H9 (cell line): ENCODE measurements at regions not wholly inside any gene's neighbourhood (a gene's known extent, or its start where the extent isn't known, plus 50 kb on each side); places are given as distances from the start of the nearest gene placed in this dataset.
A peak's percentile ranks its signal among the peaks of the same experiment; 100 is the strongest.

Source experiments
- DNase-seq: peaks from one replicate; pipeline ENCODE4 v3.0.0-alpha.2; 2017
- H2AFZ ChIP-seq: one replicate; pipeline ENCODE4 v1.6.1; 2013; ENCODE audit warnings: mild to moderate bottlenecking, low read length, control low read depth, moderate library complexity
- H2AK5ac ChIP-seq: 2 replicates; pipeline ENCODE4 v1.6.1; 2013; ENCODE audit warnings: low read length, control low read depth, mixed read lengths; ENCODE audit not compliant: insufficient read length
- H2BK120ac ChIP-seq: one replicate; pipeline ENCODE4 v1.6.1; 2013; ENCODE audit warnings: low read depth, mild to moderate bottlenecking, low read length, control low read depth, inconsistent platforms; ENCODE audit not compliant: poor library complexity, severe bottlenecking
- H2BK12ac ChIP-seq: 2 replicates; pipeline ENCODE4 v1.6.1; 2013; ENCODE audit warnings: low read length, control low read depth, mixed read lengths, low read depth; ENCODE audit not compliant: insufficient read length
- H2BK15ac ChIP-seq: 2 replicates; pipeline ENCODE4 v1.6.1; 2013; ENCODE audit warnings: low read depth, low read length, control low read depth
- H2BK20ac ChIP-seq: one replicate; pipeline ENCODE4 v1.6.1; 2013; ENCODE audit warnings: low read depth, mild to moderate bottlenecking, low read length, control low read depth, inconsistent platforms; ENCODE audit not compliant: poor library complexity, severe bottlenecking
- H2BK5ac ChIP-seq: 2 replicates; pipeline ENCODE4 v1.6.1; 2013; ENCODE audit warnings: low read length, control low read depth, mixed read lengths; ENCODE audit not compliant: insufficient read length
- H3K14ac ChIP-seq: 2 replicates; pipeline ENCODE4 v1.6.1; 2013; ENCODE audit warnings: low read length, control low read depth; ENCODE audit not compliant: insufficient read depth
- H3K18ac ChIP-seq: 2 replicates; pipeline ENCODE4 v1.6.1; 2013; ENCODE audit warnings: low read depth, mild to moderate bottlenecking, mixed read lengths, low read length, control low read depth; ENCODE audit not compliant: insufficient read length
- H3K23ac ChIP-seq: 2 replicates; pipeline ENCODE4 v1.6.1; 2013; ENCODE audit warnings: low read length, control low read depth, mixed read lengths, low read depth; ENCODE audit not compliant: insufficient read length
- H3K23me2 ChIP-seq: 2 replicates; pipeline ENCODE4 v1.6.1; 2013; ENCODE audit warnings: low read depth, mild to moderate bottlenecking, mixed read lengths, low read length, control low read depth; ENCODE audit not compliant: insufficient read length, poor library complexity, severe bottlenecking
- H3K27ac ChIP-seq: 2 replicates; pipeline ENCODE4 v1.5.1; 2013; ENCODE audit warnings: low read length, control low read depth, mixed read lengths, low read depth; ENCODE audit not compliant: insufficient read length
- H3K27me3 ChIP-seq: 2 replicates; pipeline ENCODE4 v1.6.1; 2013; ENCODE audit warnings: low read length, control low read depth, inconsistent platforms; ENCODE audit not compliant: insufficient read depth
- H3K4ac ChIP-seq: 2 replicates; pipeline ENCODE4 v1.6.1; 2013; ENCODE audit warnings: low read depth, mild to moderate bottlenecking, control low read depth, inconsistent platforms, low read length, moderate library complexity
- H3K4me1 ChIP-seq: 2 replicates; pipeline ENCODE4 v1.6.1; 2013; ENCODE audit warnings: low read length, control low read depth, inconsistent platforms; ENCODE audit not compliant: insufficient read depth
- H3K4me2 ChIP-seq: 2 replicates; pipeline ENCODE4 v1.6.1; 2013; ENCODE audit warnings: low read length, control low read depth, mixed read lengths; ENCODE audit not compliant: insufficient read length, insufficient read depth
- H3K56ac ChIP-seq: 2 replicates; pipeline ENCODE4 v1.6.1; 2013; ENCODE audit warnings: low read depth, mild to moderate bottlenecking, mixed read lengths, low read length, control low read depth; ENCODE audit not compliant: insufficient read length
- H3K79me1 ChIP-seq: 2 replicates; pipeline ENCODE4 v1.6.1; 2013; ENCODE audit warnings: low read depth, mild to moderate bottlenecking, moderate library complexity, low read length, control low read depth, inconsistent platforms; ENCODE audit not compliant: insufficient read depth, poor library complexity, severe bottlenecking
- H3K79me2 ChIP-seq: 2 replicates; pipeline ENCODE4 v1.6.1; 2013; ENCODE audit warnings: low read length, control low read depth, inconsistent platforms; ENCODE audit not compliant: insufficient read depth
- H3K9ac ChIP-seq: 2 replicates; pipeline ENCODE4 v1.6.1; 2013; ENCODE audit warnings: low read length, control low read depth, mixed read lengths; ENCODE audit not compliant: insufficient read length; ENCODE audit errors: extremely low read depth
- H3K9me3 ChIP-seq: one replicate; pipeline ENCODE4 v1.6.1; 2013; ENCODE audit warnings: low read depth, low read length, inconsistent platforms; ENCODE audit not compliant: control insufficient read depth
- H3T11ph ChIP-seq: one replicate; pipeline ENCODE4 v1.6.1; 2013; ENCODE audit warnings: mild to moderate bottlenecking, low read length, control low read depth, inconsistent platforms
- H4K20me1 ChIP-seq: one replicate; pipeline ENCODE4 v1.6.1; 2013; ENCODE audit not compliant: control insufficient read depth, insufficient read length, insufficient read depth
- H4K5ac ChIP-seq: 2 replicates; pipeline ENCODE4 v1.6.1; 2013; ENCODE audit warnings: low read depth, mild to moderate bottlenecking, mixed read lengths, low read length, control low read depth; ENCODE audit not compliant: insufficient read length
- H4K8ac ChIP-seq: replicated peaks from 2 replicates; pipeline ENCODE4 v1.6.1; 2013; ENCODE audit warnings: low read length, control low read depth, mixed read lengths, low read depth; ENCODE audit not compliant: insufficient read length
- H4K91ac ChIP-seq: 2 replicates; pipeline ENCODE4 v1.6.1; 2013; ENCODE audit warnings: low read depth, mild to moderate bottlenecking, moderate library complexity, mixed read lengths, low read length, control low read depth; ENCODE audit not compliant: insufficient read length
- H3K27ac Mint-ChIP-seq, 3 experiments: 2 replicates in 2 of 3; 3 replicates in 1 of 3; pipeline ENCODE4 v1.8.0; 2020 to 2021; ENCODE audit warnings: mixed read lengths in 3 of 3, mild to moderate bottlenecking in 1 of 3, moderate library complexity in 1 of 3
- H3K27me3 Mint-ChIP-seq: 2 replicates; pipeline ENCODE4 v1.8.0; 2021; ENCODE audit warnings: low read depth, mild to moderate bottlenecking, moderate library complexity, mixed read lengths
- H3K36me3 Mint-ChIP-seq, 3 experiments: 2 replicates in 2 of 3; 3 replicates in 1 of 3; pipeline ENCODE4 v1.8.0; 2020 to 2021; ENCODE audit warnings: low read depth in 3 of 3, mixed read lengths in 3 of 3; ENCODE audit not compliant: insufficient read depth in 1 of 3
- H3K4me1 Mint-ChIP-seq, 2 experiments: 2 replicates each; pipeline ENCODE4 v1.8.0; 2020; ENCODE audit warnings: mixed read lengths in 2 of 2
- H3K4me3 Mint-ChIP-seq, 2 experiments: 2 replicates in 1 of 2; 3 replicates in 1 of 2; pipeline ENCODE4 v1.8.0; 2020 to 2021; ENCODE audit warnings: mild to moderate bottlenecking in 2 of 2, mixed read lengths in 2 of 2, moderate library complexity in 1 of 2
- H3K9me3 Mint-ChIP-seq, 2 experiments: 2 replicates in 1 of 2; 3 replicates in 1 of 2; pipeline ENCODE4 v1.8.0; 2020; ENCODE audit warnings: mild to moderate bottlenecking in 2 of 2, mixed read lengths in 2 of 2, moderate library complexity in 1 of 2
- CTCF ChIP-seq: fragments of 200-600 bp; sonication (generic); conservative IDR thresholded peaks from 3 replicates; pipeline ENCODE4 v1.8.0; 2021; ENCODE audit warnings: antibody characterized with exemption, mild to moderate bottlenecking
- WGBS: extraction: QIAGEN DNeasy Blood & Tissue Kit; methylation state at CpG from one replicate; pipeline ENCODE4 v1.1.7; 2013; ENCODE audit warnings: missing lambda C conversion rate, low lambda C conversion rate, mixed read lengths; ENCODE audit not compliant: insufficient read length; ENCODE audit errors: extremely low coverage; 5-methylcytosine and 5-hydroxymethylcytosine counted together

DNA sequence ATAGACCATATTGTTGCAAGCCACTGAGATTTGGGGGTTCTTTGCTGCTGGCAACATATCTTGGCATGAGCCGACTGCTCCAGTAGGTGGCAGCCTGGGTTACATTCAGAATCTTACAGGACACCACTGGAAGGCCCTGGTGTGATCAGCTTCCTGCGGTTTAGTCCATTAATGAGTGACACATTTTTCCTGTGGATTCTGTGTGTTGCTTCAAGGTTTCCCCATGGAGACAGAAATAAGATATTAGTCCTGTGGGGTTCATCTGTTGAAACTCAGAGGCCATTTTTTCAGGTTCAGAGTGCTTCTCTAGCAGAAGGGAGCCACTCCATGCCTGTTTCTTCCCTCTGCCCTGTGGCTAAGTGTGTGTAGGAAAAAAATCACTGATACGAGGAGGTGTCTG, 116.2 kb downstream of the MFSD1 start:
- H3T11ph ChIP-seq: no peak overlapping the region
- no peak overlapping the region for H2BK5ac ChIP-seq
- peaks cover 2 to 7% of the 10 kb centered on the region in 2 experiments; a peak in 3 of 4 replicates for H3K4me1 Mint-ChIP-seq
- no peak overlapping the region for H2AFZ ChIP-seq
- no peak overlapping the region for H3K4me2 ChIP-seq
- no peaks in the 10 kb centered on the region for H3K23me2 ChIP-seq
- H4K91ac ChIP-seq: no peak overlapping the region
- WGBS: no CpG with 5 or more reads among the region's 3 CpGs
- no peaks in the 10 kb centered on the region for H3K79me1 ChIP-seq
- H3K79me2 ChIP-seq: no peaks in the 10 kb centered on the region
- H3K14ac ChIP-seq: no peak overlapping the region
- H3K9me3 Mint-ChIP-seq: no peaks in the 10 kb centered on the region
- H3K9ac ChIP-seq: no peak overlapping the region
- no peaks in the 10 kb centered on the region for H3K4me1 ChIP-seq
- no peak overlapping the region for H4K8ac ChIP-seq
- H3K27me3 Mint-ChIP-seq: no peaks in the 10 kb centered on the region; the same call in 1 of the 2 replicates
- peak; percentile 75 for DNase-seq
- no peak overlapping the region for H3K4me3 Mint-ChIP-seq
- peak; percentile 83 for TF ChIP-seq CTCF
- H4K20me1 ChIP-seq: no peaks in the 10 kb centered on the region
- no peak overlapping the region for H4K5ac ChIP-seq
- H3K56ac ChIP-seq: no peak overlapping the region
- H3K4ac ChIP-seq: no peak overlapping the region
- no peak overlapping the region for H3K18ac ChIP-seq
- H3K27ac ChIP-seq: no peak overlapping the region
- no peak overlapping the region for H2BK20ac ChIP-seq
- no peak overlapping the region for H3K23ac ChIP-seq
- no peaks in the 10 kb centered on the region for H3K36me3 Mint-ChIP-seq
- no peak overlapping the region for H2BK120ac ChIP-seq
- H3K27me3 ChIP-seq: no peaks in the 10 kb centered on the region
- peak overlapping the region in 1 of 3 experiments; percentile 48; a peak in 1 of 7 replicates for H3K27ac Mint-ChIP-seq
- no peak overlapping the region for H2BK12ac ChIP-seq
- no peaks in the 10 kb centered on the region for H3K9me3 ChIP-seq
- H2BK15ac ChIP-seq: no peak overlapping the region
- H2AK5ac ChIP-seq: no peak overlapping the region
